T-helper 17 cell (primary cell): ENCODE measurements at regions not wholly inside any gene's neighbourhood (a gene's known extent, or its start where the extent isn't known, plus 50 kb on each side); places are given as distances from the start of the nearest gene placed in this dataset.

ENCODE experiments used
- ATAC-seq: fragments of 150-1000 bp; cut with Tn5 transposase; 2 replicates; pipeline ENCODE4 v1.10.0; 2021; ENCODE audit warnings: mild to moderate bottlenecking, moderate library complexity
- DNase-seq, 3 donors: peaks; one replicate each; pipeline versions ENCODE4 v3.0.0 to v3.0.0-alpha.2; 2020 to 2021
- H3K9me3 ChIP-seq: one replicate; pipeline ENCODE4 v1.7.0; 2013; ENCODE audit warnings: low read length, mild to moderate bottlenecking; ENCODE audit not compliant: control insufficient read depth, poor library complexity, severe bottlenecking
- H3K27ac Mint-ChIP-seq: one replicate; pipeline ENCODE4 v1.8.0; 2022; ENCODE audit warnings: mild to moderate bottlenecking, moderate library complexity, mixed read lengths
- H3K27me3 Mint-ChIP-seq: one replicate; pipeline ENCODE4 v1.8.0; 2022; ENCODE audit warnings: mixed read lengths
- H3K36me3 Mint-ChIP-seq: one replicate; pipeline ENCODE4 v1.8.0; 2022; ENCODE audit warnings: low read depth, mixed read lengths
- H3K4me1 Mint-ChIP-seq: one replicate; pipeline ENCODE4 v1.8.0; 2022; ENCODE audit warnings: mild to moderate bottlenecking, mixed read lengths
- H3K4me3 Mint-ChIP-seq: one replicate; pipeline ENCODE4 v1.8.0; 2022; ENCODE audit warnings: mild to moderate bottlenecking, moderate library complexity, mixed read lengths

DNA sequence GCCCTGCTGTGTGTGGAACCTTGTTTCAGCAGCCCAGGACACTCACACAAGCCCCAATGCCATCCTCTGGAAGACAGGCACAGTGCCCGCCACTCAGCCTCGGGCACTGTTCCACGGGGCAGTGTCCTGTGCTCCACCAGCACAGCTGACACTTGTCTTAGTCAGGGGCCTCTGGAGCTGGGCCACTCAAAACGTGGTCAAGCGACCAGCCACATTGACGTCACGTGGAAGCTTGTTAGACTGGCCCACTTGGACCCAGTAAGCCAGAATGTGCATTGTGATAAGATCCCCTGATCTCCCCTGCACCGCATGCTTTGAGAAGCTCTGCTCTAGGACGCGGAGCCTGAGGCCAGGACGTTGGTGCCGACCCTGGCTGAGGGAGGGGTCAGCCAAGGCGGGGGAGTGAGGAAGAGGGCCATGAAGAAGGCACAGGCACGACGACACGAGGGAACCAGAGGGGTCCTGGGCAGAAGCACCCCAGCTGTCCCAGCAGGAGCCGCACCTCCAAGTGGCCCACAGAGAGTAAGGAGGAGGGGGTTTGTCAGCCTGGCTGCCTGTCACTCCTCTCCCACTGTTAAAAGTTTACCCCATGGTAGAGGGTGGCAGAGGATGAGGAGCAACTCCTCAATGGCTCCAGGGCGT is 64.6 kb downstream of the LINC01488 start:
- ATAC-seq (no peak), DNase-seq (no peak)
- H3K9me3 ChIP-seq: no peaks in the 10 kb centered on the region
- H3K27me3 Mint-ChIP-seq: peaks cover 58% of the 10 kb centered on the region
- peaks cover 10% of the 10 kb centered on the region for H3K4me1 Mint-ChIP-seq
- H3K4me3 Mint-ChIP-seq: peak overlapping the region; percentile 19
- no peak overlapping the region for H3K27ac Mint-ChIP-seq
- H3K36me3 Mint-ChIP-seq: peaks cover 5% of the 10 kb centered on the region

DNA sequence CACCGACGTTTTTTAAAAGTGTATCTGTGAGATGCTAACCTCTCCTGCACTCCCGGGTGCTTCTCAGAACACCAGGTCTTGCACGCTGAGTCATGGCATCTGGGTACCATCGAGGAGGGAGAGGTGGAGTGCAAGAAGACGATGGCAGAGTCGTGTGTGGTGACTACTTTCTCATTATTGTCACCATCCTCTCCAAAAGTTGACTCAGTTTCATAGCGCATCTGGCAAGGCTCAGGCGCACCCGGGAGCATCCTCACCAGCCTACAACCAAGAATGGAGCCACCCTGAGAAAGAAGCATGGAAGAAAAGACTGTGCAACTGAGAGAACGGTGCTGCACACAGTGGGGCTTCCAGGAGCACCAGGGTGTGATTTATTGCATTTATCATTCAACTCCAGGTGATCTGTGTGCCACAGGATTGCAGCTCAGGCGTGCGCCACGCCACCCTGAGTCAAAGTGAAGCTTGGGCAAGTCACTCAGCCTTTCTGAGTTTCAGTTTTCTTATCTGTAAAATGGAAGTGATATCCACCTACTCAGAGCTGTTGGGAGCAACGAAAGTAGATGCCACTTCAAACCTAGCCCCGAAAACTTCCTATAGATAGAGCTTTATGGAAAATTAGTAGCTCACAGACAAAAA is 65.4 kb downstream of the LINC01488 start:
- H3K27ac Mint-ChIP-seq: no peak overlapping the region
- ATAC-seq (no peak), DNase-seq (no peak)
- no peaks in the 10 kb centered on the region for H3K9me3 ChIP-seq
- peak overlapping the region; percentile 19 for H3K4me3 Mint-ChIP-seq
- H3K27me3 Mint-ChIP-seq: peaks cover 50% of the 10 kb centered on the region
- H3K36me3 Mint-ChIP-seq: peaks cover 5% of the 10 kb centered on the region
- H3K4me1 Mint-ChIP-seq: peaks cover 10% of the 10 kb centered on the region

DNA sequence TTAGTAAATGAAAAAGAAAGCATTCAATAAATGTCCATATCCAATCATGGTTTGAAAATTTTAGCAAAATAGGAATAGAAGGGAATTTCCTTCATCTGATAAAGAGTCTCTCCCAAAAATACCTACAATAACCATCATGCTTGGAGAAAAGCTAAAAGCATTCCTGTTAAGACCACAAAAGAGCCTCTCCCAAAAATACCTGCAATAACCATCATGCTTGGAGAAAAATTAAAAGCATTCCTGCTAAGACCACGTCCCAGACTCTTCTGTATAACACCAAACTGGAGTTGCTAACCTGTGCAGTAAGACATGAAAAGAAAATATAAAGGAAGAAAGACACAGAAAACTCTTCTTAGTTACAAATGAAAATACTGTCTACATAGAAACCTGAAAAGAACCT is 69.4 kb downstream of the LINC01488 start:
- H3K27me3 Mint-ChIP-seq: peaks cover 14% of the 10 kb centered on the region
- H3K36me3 Mint-ChIP-seq: no peaks in the 10 kb centered on the region
- H3K27ac Mint-ChIP-seq: no peak overlapping the region
- H3K4me1 Mint-ChIP-seq: peaks cover 10% of the 10 kb centered on the region
- DNase-seq (no peak), ATAC-seq (no peak)
- no peaks in the 10 kb centered on the region for H3K9me3 ChIP-seq
- no peak overlapping the region for H3K4me3 Mint-ChIP-seq

DNA sequence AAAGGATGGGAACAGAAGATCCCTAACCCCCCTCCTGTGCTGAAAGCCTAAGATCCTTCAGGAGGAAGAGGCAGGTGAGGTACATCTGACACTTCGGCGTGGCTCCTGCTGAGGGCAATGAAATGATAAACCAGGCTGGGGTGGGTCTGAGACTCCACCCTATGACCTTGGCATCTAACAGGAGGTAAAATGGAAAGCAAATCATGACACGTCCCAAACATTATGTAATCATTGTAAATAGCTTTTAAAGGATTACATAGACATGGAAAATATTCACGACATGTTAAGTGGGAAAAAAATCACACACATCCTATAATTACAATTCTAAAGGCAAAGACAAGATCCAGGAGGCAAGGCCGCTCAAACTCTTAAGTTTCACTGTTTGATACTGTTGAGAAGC is 70.5 kb downstream of the LINC01488 start:
- H3K27ac Mint-ChIP-seq: no peak overlapping the region
- peaks cover 5% of the 10 kb centered on the region for H3K4me1 Mint-ChIP-seq
- H3K27me3 Mint-ChIP-seq: peaks cover 3% of the 10 kb centered on the region
- no peaks in the 10 kb centered on the region for H3K36me3 Mint-ChIP-seq
- DNase-seq (no peak), ATAC-seq (no peak)
- no peak overlapping the region for H3K4me3 Mint-ChIP-seq
- H3K9me3 ChIP-seq: no peaks in the 10 kb centered on the region

DNA sequence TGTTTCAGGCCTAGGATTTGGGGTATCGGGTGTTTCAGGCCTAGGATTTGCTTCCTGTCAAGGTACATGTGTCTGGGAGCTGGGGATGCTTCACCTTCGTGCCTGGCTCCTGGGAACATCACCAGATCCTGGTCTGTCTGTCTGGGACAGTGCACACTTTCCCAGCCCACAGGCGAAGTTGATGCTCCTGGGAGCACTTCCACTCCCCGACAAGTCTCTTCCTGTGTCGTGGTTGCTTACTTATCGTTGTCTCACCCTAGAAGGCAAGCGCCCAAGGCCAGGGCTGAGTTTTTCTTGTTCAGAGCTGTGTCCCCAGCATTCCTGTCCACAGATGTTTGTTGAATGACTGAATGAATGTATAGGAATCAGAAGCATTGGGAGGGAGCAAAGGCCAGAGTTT is 71.5 kb downstream of the LINC01488 start:
- ATAC-seq: no peak
- no peaks in the 10 kb centered on the region for H3K27me3 Mint-ChIP-seq

DNA sequence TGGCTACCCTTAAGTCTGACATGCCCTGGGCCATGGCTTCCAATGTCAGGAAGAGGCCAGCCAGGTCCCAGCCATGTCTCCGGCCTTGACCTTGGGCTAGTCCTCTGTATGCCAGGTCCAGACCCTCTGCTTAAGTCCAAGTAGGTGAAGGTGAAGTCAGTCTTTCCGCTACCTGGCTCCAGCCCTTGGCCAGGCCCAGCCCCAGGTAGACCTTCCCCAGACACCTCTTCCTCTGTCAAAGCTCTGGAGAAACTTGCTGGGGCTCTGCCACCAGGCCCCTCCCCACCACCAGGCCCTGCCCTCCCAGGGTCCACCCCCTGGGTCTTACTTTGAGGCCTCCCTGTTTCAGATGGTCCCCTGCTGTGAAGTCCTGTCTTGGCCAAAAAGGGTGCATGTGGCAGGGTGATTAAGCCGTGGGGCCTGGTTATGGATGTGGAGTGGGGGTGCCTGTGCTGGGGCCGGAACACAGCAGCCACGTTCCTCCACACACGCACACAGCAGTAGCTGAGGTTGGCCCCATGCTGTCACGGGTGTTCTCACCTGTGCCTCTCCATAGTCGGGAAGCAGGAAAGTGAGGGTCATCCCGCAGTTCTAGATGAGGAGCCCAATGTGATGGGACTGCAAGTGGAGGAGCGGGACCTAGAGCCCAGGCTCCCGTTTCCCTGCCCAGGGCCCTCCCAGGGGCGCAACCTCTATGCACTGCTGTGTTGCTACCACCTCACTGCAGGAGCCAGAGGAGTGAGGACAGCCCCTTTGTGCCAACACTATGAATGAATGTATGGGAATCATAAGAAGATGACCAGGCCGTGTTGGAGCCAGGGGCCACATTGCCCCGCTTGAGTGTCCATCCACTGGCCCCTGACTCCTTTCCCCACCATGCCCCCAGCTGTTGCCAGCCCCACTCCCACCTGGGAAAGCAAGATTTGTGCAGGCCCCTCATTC is 72.2 kb downstream of the LINC01488 start:
- H3K4me1 Mint-ChIP-seq: peaks cover 11% of the 10 kb centered on the region
- H3K27ac Mint-ChIP-seq: no peak overlapping the region
- no peaks in the 10 kb centered on the region for H3K27me3 Mint-ChIP-seq
- DNase-seq: no peak
- no peaks in the 10 kb centered on the region for H3K36me3 Mint-ChIP-seq
- no peak for ATAC-seq
- H3K4me3 Mint-ChIP-seq: no peak overlapping the region
- H3K9me3 ChIP-seq: no peaks in the 10 kb centered on the region

More for the DNA sequence above, 71.5 kb downstream of the LINC01488 start:
- no peaks in the 10 kb centered on the region for H3K9me3 ChIP-seq
- H3K4me1 Mint-ChIP-seq: peaks cover 5% of the 10 kb centered on the region
- no peak for DNase-seq
- H3K4me3 Mint-ChIP-seq: no peak overlapping the region
- no peak overlapping the region for H3K27ac Mint-ChIP-seq
- no peaks in the 10 kb centered on the region for H3K36me3 Mint-ChIP-seq

DNA sequence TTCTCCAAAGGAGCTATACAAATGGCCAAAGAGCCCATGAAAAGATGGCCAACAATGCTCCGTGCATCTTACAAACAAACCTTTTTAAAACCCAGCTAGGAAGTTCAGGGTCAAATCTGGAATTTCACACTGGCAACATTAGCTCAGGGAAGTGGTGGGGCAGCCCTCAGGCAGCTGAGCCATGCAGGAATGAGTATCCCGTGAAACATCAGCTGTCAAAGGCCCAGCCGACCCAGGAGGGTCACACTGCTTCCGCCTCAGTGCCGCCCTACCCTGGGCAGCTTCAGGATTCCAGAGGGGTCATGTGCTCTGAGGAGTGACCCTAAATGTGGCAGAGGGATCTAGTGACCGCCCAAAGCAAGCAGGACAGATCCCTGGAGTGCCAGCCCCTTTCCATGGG is 73.4 kb downstream of the LINC01488 start:
- Mint-ChIP-seq H3K36me3 (no peaks in the 10 kb centered on the region), H3K4me3 (no peak overlapping the region), H3K27ac (no peak overlapping the region)

DNA sequence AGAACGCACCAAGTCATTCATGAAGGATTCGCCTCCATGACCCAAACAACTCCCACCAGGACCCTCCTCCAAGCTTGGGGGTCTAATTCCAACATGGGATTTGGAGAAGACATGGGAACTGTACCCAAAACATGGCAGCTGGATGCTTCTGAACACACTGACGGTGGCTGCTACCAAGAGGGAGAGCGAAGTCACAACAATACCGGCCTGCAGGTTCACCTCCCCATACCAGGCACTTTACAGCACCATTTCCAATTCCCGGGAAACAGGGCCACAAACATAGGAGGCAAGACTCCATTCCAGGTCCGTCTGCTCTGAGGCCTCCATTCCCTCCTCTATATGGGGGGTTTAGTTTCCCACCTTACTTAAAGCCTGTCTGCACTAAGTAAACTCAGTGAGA is 75.8 kb downstream of the LINC01488 start:
- no peaks in the 10 kb centered on the region for H3K9me3 ChIP-seq
- ATAC-seq (no peak), DNase-seq (no peak)
- Mint-ChIP-seq H3K4me3 (no peak overlapping the region), H3K27ac (peak overlapping the region; percentile 32), H3K27me3 (peaks cover 6% of the 10 kb centered on the region), H3K36me3 (no peaks in the 10 kb centered on the region), H3K4me1 (peaks cover 16% of the 10 kb centered on the region)

More for the DNA sequence above, 73.4 kb downstream of the LINC01488 start:
- Mint-ChIP-seq H3K4me1 (peaks cover 16% of the 10 kb centered on the region), H3K27me3 (no peaks in the 10 kb centered on the region)
- no peak for ATAC-seq
- DNase-seq: no peak
- H3K9me3 ChIP-seq: no peaks in the 10 kb centered on the region

DNA sequence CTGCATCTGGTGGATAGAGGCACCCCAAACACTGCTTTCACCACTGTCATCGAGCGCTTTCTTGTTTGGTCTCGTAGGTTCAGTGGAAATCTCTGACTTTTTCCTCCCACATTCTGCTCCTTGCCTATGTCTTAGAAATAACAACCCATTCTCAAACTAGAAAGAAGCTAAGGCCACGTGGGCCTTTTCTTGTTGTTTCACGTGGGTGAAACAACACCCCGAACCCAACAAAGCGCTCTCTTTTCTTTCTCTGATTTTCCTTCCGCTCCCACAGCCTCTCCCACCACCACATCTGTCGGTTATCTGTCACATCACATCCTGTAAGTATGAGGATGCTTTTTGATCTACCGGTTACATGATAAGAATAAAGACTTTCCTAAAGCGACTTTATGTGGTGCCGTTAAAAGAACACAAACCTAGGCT is 77.1 kb downstream of the LINC01488 start:
- Mint-ChIP-seq H3K27me3 (peaks cover 9% of the 10 kb centered on the region), H3K4me1 (peaks cover 16% of the 10 kb centered on the region), H3K36me3 (no peaks in the 10 kb centered on the region), H3K27ac (peak overlapping the region; percentile 49), H3K4me3 (peak overlapping the region; percentile 63)
- DNase-seq (no peak), ATAC-seq (peak; percentile 82)
- no peaks in the 10 kb centered on the region for H3K9me3 ChIP-seq

DNA sequence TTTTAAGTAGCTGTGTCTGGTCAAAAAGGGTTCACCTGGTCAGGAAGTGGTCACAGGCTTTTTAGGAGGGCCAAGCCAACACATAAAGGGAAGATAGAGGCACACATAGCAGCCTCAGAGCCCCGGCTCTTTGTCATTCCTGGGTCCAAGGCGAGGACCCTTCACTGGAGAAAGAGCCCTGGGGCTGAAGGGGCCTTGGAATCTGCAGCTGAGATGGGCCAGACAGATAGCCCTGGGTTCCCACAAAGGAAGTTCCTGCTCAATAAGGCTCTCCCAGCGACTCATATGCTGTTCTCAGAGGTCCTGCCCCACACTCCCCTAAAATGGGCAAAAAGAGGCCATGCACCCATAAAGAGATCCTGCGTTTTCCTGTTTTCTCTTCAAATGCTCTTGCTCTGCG is 77.7 kb downstream of the LINC01488 start:
- peaks cover under 1% of the 10 kb centered on the region for H3K36me3 Mint-ChIP-seq
- peaks cover 11% of the 10 kb centered on the region for H3K27me3 Mint-ChIP-seq
- H3K4me1 Mint-ChIP-seq: peaks cover 16% of the 10 kb centered on the region
- ATAC-seq (no peak), DNase-seq (no peak)
- H3K27ac Mint-ChIP-seq: peak overlapping the region; percentile 84
- H3K4me3 Mint-ChIP-seq: peak overlapping the region; percentile 63
- H3K9me3 ChIP-seq: no peaks in the 10 kb centered on the region

DNA sequence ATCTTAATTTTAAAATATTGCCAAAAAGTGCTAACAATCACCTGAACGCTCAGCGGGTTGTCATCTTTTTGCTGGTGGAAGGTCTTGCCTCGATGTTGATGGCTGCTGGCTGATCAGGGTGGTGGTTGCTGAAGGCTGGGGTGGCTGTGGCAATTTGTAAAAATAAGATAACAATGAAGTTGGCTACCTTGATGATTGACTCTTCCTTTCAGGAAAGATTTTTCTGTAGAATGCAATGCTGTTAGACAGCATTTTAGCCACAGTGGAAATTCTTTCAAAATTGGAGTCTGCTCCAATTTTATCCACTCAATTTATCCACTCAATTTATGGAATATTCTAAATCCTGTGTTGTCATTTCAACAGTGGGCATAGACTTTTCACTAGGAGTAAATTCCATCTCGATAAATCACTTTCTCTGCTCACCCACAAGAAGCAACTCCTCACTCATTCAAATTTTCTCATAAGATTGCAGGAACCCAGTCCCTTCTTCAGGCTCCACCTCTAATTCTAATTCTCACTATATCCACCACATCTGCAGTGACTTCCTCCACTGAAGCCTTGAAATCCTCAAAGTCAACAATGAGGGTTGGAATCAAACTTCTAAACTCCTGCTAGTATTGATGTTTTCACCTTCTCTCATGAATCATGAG is 78.8 kb downstream of the LINC01488 start:
- DNase-seq (no peak), ATAC-seq (no peak)
- H3K27ac Mint-ChIP-seq: peak overlapping the region; percentile 84
- peaks cover 2% of the 10 kb centered on the region for H3K36me3 Mint-ChIP-seq
- peaks cover 11% of the 10 kb centered on the region for H3K27me3 Mint-ChIP-seq
- no peaks in the 10 kb centered on the region for H3K9me3 ChIP-seq
- H3K4me1 Mint-ChIP-seq: peaks cover 16% of the 10 kb centered on the region
- H3K4me3 Mint-ChIP-seq: no peak overlapping the region

DNA sequence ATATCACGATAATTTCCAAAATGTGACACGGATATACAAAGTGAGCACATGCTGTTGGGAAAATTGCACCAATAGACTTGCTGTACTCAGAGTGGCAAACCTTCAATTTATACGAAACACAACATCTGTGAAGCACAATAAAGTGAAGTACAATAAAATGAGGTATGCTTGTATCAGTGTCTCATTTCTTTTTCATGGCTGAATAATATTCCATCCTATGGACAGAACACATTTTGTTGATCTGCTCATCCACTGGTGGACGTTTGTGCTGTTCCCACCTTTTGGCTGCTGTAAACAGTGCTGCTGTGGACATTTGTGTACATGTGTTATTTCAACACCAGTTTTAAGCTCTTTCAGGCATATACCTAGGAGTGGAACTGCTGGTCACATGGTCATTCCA is 78.7 kb upstream of the CCND1 start:
- Mint-ChIP-seq H3K4me3 (no peak overlapping the region), H3K27me3 (peaks cover 16% of the 10 kb centered on the region), H3K36me3 (peaks cover 2% of the 10 kb centered on the region), H3K27ac (no peak overlapping the region), H3K4me1 (peaks cover 12% of the 10 kb centered on the region)
- DNase-seq: no peak
- no peaks in the 10 kb centered on the region for H3K9me3 ChIP-seq
- ATAC-seq: no peak

DNA sequence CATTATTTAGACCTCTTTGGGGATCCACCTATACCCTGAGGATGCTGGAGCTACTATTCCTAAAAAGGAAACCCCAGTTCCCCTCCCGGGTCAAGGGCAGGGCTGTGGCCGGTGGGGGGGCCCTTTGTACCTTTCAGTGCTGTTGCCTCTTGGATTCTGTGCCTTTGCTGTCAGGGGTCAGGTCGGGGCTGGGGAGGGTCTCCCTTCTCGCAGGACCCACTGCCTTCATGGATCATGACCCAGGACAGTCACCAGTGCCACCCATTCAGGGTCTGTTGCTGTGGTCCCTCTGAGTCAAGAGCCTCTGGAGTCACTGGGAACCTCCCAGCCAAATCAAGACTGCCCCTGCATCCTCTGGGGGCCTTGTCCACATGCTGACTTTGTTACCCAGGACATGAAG is 78.1 kb upstream of the CCND1 start:
- H3K27me3 Mint-ChIP-seq: peaks cover 16% of the 10 kb centered on the region
- no peaks in the 10 kb centered on the region for H3K9me3 ChIP-seq
- ATAC-seq (no peak), DNase-seq (no peak)
- H3K36me3 Mint-ChIP-seq: peaks cover 2% of the 10 kb centered on the region
- no peak overlapping the region for H3K4me3 Mint-ChIP-seq
- H3K4me1 Mint-ChIP-seq: peaks cover 12% of the 10 kb centered on the region
- H3K27ac Mint-ChIP-seq: no peak overlapping the region
